HT-29 (cell line): ENCODE measurements at regions not wholly inside any gene's neighbourhood (a gene's known extent, or its start where the extent isn't known, plus 50 kb on each side); places are given as distances from the start of the nearest gene placed in this dataset.
"Not testable (repeated sequence)": the region's sequence is repeated elsewhere in the genome, so short reads cannot be mapped to it uniquely, and the experiment has no call there.

ENCODE experiments used
- DNase-seq: peaks from one replicate; pipeline ENCODE4 v3.0.0-alpha.2; 2015; ENCODE audit warnings: low spot score

GRCh38 chr6:27742833-27743573 lies 169.2 kb downstream of the OR2B2 start:
- DNase-seq, result no peak

DNA sequence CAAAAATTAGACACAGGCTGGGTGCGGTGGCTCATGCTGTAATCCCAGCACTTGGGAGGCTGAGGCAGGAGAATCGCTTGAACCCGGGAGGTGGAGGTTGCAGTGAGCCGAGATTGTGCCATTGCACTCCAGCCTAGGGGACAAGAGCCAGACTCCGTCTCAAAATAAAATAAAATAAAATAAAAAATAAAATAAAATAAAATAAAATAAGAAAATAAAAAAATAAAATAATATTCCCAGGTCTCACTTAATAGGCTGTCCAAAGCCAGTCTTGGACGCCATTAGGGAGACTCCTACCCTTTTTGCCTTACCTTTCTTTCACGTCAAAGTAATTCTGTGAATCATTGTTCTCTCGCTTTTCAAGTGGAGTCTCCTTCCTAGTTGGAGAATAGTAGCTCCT lies 172.3 kb downstream of the OR2B2 start:
- not testable (repeated sequence) for DNase-seq

DNA sequence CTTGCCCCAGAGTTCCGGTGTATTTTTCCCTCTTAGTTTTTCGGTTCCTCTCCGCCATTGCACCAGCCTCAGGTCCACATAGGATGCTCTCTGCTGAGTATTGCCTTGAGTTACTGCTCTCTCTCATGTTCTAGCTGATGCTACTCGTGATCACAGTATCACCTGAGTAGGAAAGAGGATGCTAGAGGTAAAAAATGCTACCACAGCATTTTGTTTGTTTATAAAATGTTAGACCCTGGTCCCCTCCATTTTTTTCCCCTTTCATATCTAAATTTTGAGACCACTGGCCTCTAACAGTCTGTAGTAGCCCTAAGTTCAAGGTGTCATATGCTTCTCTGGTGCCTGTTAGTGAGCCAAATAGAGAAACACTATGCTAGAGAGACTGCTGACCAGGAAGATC lies 175.5 kb downstream of the OR2B2 start:
- no peak for DNase-seq

DNA sequence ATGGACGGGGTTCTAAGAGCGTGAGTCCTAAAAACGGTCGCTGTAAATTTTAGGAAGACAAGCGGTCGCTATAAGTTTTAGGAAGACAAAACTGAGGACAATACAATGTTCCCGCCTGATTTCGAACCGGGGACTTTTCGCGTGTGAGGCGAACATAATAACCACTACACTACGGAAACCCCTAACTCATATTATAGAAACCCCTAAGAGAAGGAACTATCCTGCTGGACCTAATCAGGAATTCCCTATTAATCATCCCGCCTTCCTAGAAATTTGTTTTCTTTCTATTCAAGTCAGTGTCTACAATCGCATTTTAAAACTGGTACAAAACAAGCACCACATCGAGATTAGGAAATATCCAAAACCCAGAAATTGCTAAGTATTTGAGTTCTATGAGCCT lies 183.8 kb downstream of the OR2B2 start:
- DNase-seq, result no peak

- DNase-seq, result peak; percentile 43
These were observed 185.6 kb downstream of the OR2B2 start for GRCh38 chr6:27726619-27727023.

- DNase-seq, result no peak
These were observed 191.3 kb downstream of the OR2B2 start for GRCh38 chr6:27720607-27721580.

DNA sequence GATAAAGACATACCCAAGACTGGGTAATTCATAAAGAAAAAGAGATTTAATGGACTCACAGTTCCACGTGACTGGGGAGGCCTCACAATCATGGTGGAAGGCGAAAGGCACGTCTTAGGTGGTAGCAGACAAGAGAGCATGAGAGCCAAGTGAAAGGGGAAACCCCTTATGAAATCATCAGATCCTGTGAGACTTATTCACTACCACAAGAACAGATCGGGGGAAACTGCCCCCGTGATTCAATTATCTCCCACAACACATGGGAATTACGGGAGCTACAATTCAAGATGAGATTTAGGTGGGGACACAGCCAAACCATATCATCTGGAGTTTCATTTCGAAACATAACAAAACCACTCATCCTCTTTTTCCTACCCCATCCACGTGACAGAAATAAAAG lies 193.2 kb downstream of the OR2B2 start:
- DNase-seq, result not testable (repeated sequence)

DNA sequence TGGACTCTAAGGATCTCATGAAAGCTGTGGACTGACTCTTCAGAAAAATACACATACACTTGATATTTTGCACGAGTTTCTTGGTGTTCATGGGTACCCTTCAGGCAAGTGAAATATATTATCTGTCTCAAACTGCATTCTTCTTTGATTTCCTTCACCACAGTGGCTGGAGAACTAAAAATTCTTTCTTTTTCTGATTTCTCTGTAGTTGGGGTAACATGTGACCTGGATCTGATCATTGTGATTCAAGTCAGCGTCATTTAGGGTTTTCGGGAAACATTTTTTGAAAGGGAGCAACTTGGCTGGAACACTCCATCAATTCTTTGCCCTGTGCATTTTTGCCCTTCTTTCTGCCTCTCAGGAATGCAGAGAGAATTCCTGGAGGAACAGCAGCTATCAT lies 205.8 kb downstream of the OR2B2 start:
- no peak for DNase-seq

DNA sequence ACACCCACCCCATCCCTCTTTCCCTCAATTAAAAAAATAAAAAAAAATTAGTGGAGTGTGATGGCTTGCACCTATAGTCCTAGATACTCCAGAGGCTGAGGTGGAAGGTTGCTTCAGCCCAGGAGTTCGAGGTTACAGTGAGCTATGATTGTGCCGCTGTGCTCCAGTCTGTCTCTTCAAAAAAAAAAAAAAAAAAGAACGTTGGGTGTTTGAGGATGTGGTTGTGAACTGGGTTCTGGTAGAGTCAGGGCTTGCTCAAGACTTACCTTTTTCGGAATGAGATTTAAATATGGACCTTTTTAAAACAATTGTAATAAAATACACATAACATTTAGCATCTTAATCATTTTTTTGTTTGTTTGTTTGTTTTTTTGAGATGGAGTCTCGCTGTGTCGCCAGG lies 211.9 kb downstream of the OR2B2 start:
- DNase-seq, result no peak

- no peak for DNase-seq
These were observed 217.7 kb downstream of the OR2B2 start for GRCh38 chr6:27694547-27694874.

DNA sequence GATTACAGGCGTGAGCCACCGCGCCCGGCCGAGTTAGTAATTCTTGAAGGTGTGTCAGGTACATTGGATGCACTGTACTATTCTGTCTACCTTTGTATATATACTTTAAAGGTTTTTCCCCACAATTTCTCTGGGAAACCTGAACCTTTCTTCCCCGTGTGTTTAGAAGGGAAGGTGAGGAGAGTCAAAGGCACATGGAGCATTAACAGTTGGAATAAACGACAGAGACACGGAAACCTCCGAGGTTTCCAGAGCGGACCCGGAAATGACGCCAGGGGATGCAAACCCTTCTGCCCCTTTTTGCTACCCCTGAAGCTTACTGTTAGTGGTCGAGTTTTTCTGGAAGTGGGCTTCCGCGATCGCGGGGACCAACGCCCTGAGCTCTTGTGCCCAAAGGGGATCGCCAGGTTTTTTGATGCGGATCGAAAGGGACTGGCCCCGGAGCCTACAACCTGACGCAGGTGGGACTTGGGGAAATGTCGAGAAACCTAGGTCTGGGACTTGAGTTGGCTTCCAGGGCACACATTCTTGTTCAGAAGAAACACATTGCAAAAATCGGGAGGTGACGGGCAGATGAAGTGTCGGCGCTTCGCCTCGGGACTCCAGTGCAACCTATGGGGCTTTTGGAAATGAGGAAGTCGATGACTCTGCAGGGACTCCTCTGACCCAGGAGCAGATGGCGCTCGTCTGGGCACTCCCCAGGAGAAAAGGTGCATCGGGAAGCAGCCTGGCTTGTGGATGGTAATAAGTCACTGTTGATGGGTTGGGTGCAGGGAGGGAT lies 218.2 kb downstream of the OR2B2 start:
- DNase-seq, result peak; percentile 71

DNA sequence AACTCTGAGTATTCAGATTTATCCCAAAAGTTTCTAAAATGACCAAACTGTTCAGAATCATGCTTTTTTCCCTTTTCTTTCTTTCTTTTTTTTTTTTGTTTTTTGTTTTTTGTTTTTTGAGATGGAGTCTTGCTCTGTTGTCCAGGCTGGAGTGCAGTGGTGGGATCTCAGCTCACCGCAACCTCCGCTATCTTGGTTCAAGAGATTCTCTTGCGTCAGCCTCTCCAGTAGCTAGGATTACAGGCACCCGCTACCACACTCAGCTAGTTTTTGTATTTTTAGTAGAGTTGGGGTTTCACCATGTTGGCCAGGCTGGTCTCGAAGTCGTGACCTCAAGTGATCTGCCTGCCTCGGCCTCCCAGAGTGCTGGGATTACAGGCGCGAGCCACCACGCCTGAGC lies 219.2 kb upstream of the ZNF184 start:
- not testable (repeated sequence) for DNase-seq

GRCh38 chr6:27688014-27688586 lies 215.2 kb upstream of the ZNF184 start:
- peak; percentile 96 for DNase-seq

- DNase-seq, result peak; percentile 89
These were observed 214.5 kb upstream of the ZNF184 start for GRCh38 chr6:27687154-27688013.

DNA sequence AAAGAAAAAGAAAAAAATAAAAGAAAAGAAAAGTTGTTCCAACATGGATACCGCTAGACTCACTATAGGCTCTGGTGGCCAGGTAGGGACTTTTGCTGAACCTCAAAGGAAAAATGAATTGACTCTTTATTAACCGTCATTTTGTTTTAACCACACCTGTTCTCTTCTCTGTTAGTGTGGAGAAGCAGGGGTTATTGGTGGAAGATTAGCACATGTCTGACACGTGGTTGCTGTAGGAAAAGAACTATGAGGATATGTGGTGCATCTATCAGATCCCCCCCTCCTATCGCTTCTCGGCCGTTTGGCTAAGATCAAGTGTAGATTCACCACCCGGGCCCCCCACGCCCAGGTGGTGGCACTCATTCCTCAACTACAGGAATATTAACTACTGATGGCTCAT lies 212.4 kb upstream of the ZNF184 start:
- DNase-seq, result no peak

DNA sequence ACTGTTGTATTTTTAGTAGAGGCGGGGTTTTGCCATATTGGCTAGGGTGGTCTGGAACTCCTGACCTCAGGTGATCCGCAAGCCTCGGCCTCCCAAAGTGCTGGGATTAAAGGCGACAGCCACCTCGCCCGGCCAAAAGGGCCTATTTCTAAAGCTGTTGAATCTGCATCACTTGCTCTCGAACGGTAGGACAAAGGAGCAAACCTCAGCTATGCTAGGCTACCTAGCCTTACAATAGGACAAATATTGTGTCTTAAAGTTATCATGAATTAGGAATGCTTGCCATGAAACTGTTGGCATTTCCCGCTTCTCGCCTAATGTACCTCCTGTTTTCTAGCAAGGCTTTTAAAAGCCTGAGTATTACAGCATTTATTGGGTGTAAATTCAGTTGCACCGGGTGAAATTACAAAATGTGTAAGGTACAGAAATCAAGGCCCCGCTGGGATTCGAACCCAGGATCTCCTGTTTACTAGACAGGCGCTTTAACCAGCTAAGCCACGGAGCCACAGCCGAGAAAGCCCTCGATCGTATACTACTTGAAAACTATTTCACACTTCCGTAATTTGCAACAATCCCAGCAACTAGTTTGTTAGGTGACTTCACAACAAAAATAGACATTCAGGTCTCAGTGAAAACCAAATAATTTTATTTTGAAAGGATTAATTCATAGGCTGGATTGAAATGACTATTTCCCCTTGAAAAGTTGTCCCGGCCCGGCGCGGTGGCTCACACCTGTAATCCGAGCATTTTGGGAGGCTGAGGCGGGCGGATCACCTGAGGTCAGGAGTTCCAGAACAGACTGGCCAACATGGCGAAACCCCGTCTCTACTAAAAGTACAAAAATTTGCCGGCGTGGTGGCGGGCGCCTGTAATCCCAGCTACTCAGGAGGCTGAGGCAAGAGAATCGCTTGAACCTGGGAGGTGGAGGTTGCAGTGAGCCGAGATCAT lies 211.6 kb upstream of the ZNF184 start:
- peak; percentile 86 for DNase-seq

GRCh38 chr6:27679964-27680694 lies 207.2 kb upstream of the ZNF184 start:
- no peak for DNase-seq

GRCh38 chr6:27679308-27679963 lies 206.5 kb upstream of the ZNF184 start:
- no peak for DNase-seq
